ENCODE measurements at regions not wholly inside any gene's neighbourhood (a gene's known extent, or its start where the extent isn't known, plus 50 kb on each side); places are given as distances from the start of the nearest gene placed in this dataset.
"Not testable (repeated sequence)": the region's sequence is repeated elsewhere in the genome, so short reads cannot be mapped to it uniquely, and the experiment has no call there.

GRCh38 chr4:82124932-82125786 lies 248.6 kb downstream of the HNRNPD start:
- DNase-seq: no peak
- H3K4me3 Mint-ChIP-seq: no peak overlapping the region
- peaks cover 0 to 13% of the 10 kb centered on the region in 2 donors for H3K27me3 Mint-ChIP-seq
- no peaks in the 10 kb centered on the region for H3K9me3 ChIP-seq
- H3K4me1 ChIP-seq (ENCODE audit: control insufficient read depth in 1 of 2, extremely low read depth in 1 of 2, insufficient read depth in 2 of 2, low read length in 2 of 2): no peaks in the 10 kb centered on the region
- no peaks in the 10 kb centered on the region for H3K27me3 ChIP-seq (replicated peaks in 1 of 2; ENCODE audit: control insufficient read depth in 2 of 2, extremely low read depth in 1 of 2, insufficient read depth in 2 of 2, low read length in 1 of 2)
- no peaks in the 10 kb centered on the region for H3K36me3 Mint-ChIP-seq
- no peak for ATAC-seq (replicated peaks in 1 of 4)
- no peak overlapping the region for H3K27ac Mint-ChIP-seq
- no peaks in the 10 kb centered on the region for H3K9me3 Mint-ChIP-seq
- ChIA-PET CTCF (interaction anchor here (1.0 to 1.9 kb wide), 3 partner anchors 128 to 235 kb away, joined by 3 to 8 read pairs (median 7); no protein-coding TSS in a partner anchor), POLR2A (interaction anchor here in 1 of 2 donors (0.6 kb wide), 1 partner anchor 517 kb away, joined by 5 read pairs; no protein-coding TSS in a partner anchor)
- H3K27ac ChIP-seq (ENCODE audit: low read length): no peak overlapping the region
- H3K4me3 ChIP-seq (ENCODE audit: control insufficient read depth in 1 of 2, extremely low read depth in 1 of 2, low read length in 1 of 2): no peak overlapping the region
- peaks cover 0 to 10% (median 0%) of the 10 kb centered on the region in 3 donors for H3K4me1 Mint-ChIP-seq
- 35% methylated on average over 1 of the region's 7 CpGs for WGBS (ENCODE audit: insufficient coverage)
- H3K36me3 ChIP-seq (ENCODE audit: control insufficient read depth in 2 of 2, extremely low read depth in 1 of 2, insufficient read depth in 1 of 2, low read length in 1 of 2): no peaks in the 10 kb centered on the region

- peaks cover 0 to 11% of the 10 kb centered on the region in 2 donors for H3K27me3 Mint-ChIP-seq
- DNase-seq (no peak), ATAC-seq (replicated peaks in 1 of 4) (no peak)
- Histone ChIP-seq H3K36me3 (ENCODE audit: control insufficient read depth in 2 of 2, extremely low read depth in 1 of 2, insufficient read depth in 1 of 2, low read length in 1 of 2) (no peaks in the 10 kb centered on the region), H3K27me3 (replicated peaks in 1 of 2; ENCODE audit: control insufficient read depth in 2 of 2, extremely low read depth in 1 of 2, insufficient read depth in 2 of 2, low read length in 1 of 2) (no peaks in the 10 kb centered on the region), H3K27ac (ENCODE audit: low read length) (no peak overlapping the region), H3K4me1 (ENCODE audit: control insufficient read depth in 1 of 2, extremely low read depth in 1 of 2, insufficient read depth in 2 of 2, low read length in 2 of 2) (no peaks in the 10 kb centered on the region), H3K4me3 (ENCODE audit: control insufficient read depth in 1 of 2, extremely low read depth in 1 of 2, low read length in 1 of 2) (no peak overlapping the region), H3K9me3 (no peaks in the 10 kb centered on the region)
- H3K4me1 Mint-ChIP-seq: peaks cover 0 to 10% (median 0%) of the 10 kb centered on the region in 3 donors
- H3K36me3 Mint-ChIP-seq: no peaks in the 10 kb centered on the region
- ChIA-PET CTCF (interaction anchor here (0.6 to 1.9 kb wide), 5 partner anchors 128 to 236 kb away, joined by 3 to 8 read pairs (median 4); no protein-coding TSS in a partner anchor), POLR2A (no interaction called here)
- H3K4me3 Mint-ChIP-seq: no peak overlapping the region
- peak overlapping the region in 1 of 2 donors; percentile 33 for H3K27ac Mint-ChIP-seq
- no CpG with 5 or more reads among the region's 5 CpGs for WGBS (ENCODE audit: insufficient coverage)
- H3K9me3 Mint-ChIP-seq: no peaks in the 10 kb centered on the region
Observed at GRCh38 chr4:82124365-82124764, 249.4 kb downstream of the HNRNPD start.

GRCh38 chr4:82123934-82124333 lies 249.9 kb downstream of the HNRNPD start:
- Histone ChIP-seq H3K27me3 (replicated peaks in 1 of 2; ENCODE audit: control insufficient read depth in 2 of 2, extremely low read depth in 1 of 2, insufficient read depth in 2 of 2, low read length in 1 of 2) (no peaks in the 10 kb centered on the region), H3K9me3 (no peaks in the 10 kb centered on the region), H3K27ac (ENCODE audit: low read length) (no peak overlapping the region), H3K4me3 (ENCODE audit: control insufficient read depth in 1 of 2, extremely low read depth in 1 of 2, low read length in 1 of 2) (no peak overlapping the region), H3K36me3 (ENCODE audit: control insufficient read depth in 2 of 2, extremely low read depth in 1 of 2, insufficient read depth in 1 of 2, low read length in 1 of 2) (no peaks in the 10 kb centered on the region), H3K4me1 (ENCODE audit: control insufficient read depth in 1 of 2, extremely low read depth in 1 of 2, insufficient read depth in 2 of 2, low read length in 2 of 2) (no peaks in the 10 kb centered on the region)
- Mint-ChIP-seq H3K36me3 (no peaks in the 10 kb centered on the region), H3K4me3 (no peak overlapping the region), H3K27ac (peak overlapping the region in 1 of 2 donors; percentile 3), H3K9me3 (no peaks in the 10 kb centered on the region), H3K27me3 (peaks cover 0 to 6% of the 10 kb centered on the region in 2 donors), H3K4me1 (peaks cover 0 to 10% (median 0%) of the 10 kb centered on the region in 3 donors)
- ATAC-seq (replicated peaks in 1 of 4) (peak in 3 of 4 experiments; percentile 32 to 58 (median 36)), DNase-seq (peak in 25 of 35 experiments; percentile 1 to 44 (median 10))
- no CpG with 5 or more reads among the region's 3 CpGs for WGBS (ENCODE audit: insufficient coverage)
- CTCF ChIA-PET: interaction anchor here (0.6 to 1.9 kb wide), 6 partner anchors 22 to 236 kb away, joined by 3 to 8 read pairs (median 4); no protein-coding TSS in a partner anchor
- POLR2A ChIA-PET: no interaction called here

- not testable (repeated sequence) for H3K4me3 ChIP-seq (ENCODE audit: control insufficient read depth in 1 of 2, extremely low read depth in 1 of 2, low read length in 1 of 2); H3K4me1 ChIP-seq (ENCODE audit: control insufficient read depth in 1 of 2, extremely low read depth in 1 of 2, insufficient read depth in 2 of 2, low read length in 2 of 2); H3K9me3 Mint-ChIP-seq; H3K27me3 ChIP-seq (replicated peaks in 1 of 2; ENCODE audit: control insufficient read depth in 2 of 2, extremely low read depth in 1 of 2, insufficient read depth in 2 of 2, low read length in 1 of 2); H3K9me3 ChIP-seq; H3K36me3 Mint-ChIP-seq; H3K27ac ChIP-seq (ENCODE audit: low read length); H3K4me3 Mint-ChIP-seq; H3K36me3 ChIP-seq (ENCODE audit: control insufficient read depth in 2 of 2, extremely low read depth in 1 of 2, insufficient read depth in 1 of 2, low read length in 1 of 2); H3K27me3 Mint-ChIP-seq; H3K27ac Mint-ChIP-seq; H3K4me1 Mint-ChIP-seq; DNase-seq; ATAC-seq (replicated peaks in 1 of 4)
- no CpG with 5 or more reads among the region's 3 CpGs for WGBS (ENCODE audit: insufficient coverage)
- POLR2A ChIA-PET: interaction anchor here in 1 of 2 donors (0.6 kb wide), 1 partner anchor 221 kb away, joined by 4 read pairs; no protein-coding TSS in a partner anchor
- CTCF ChIA-PET: interaction anchor here in 1 of 2 donors (0.6 kb wide), 1 partner anchor 170 kb away, joined by 3 read pairs; no protein-coding TSS in a partner anchor
Observed at GRCh38 chr4:82115183-82115582, 258.6 kb downstream of the HNRNPD start.

GRCh38 chr4:82108506-82108905 lies 265.3 kb downstream of the HNRNPD start:
- Histone ChIP-seq H3K27ac (ENCODE audit: low read length) (no peak overlapping the region), H3K36me3 (ENCODE audit: control insufficient read depth in 2 of 2, extremely low read depth in 1 of 2, insufficient read depth in 1 of 2, low read length in 1 of 2) (no peaks in the 10 kb centered on the region), H3K9me3 (no peaks in the 10 kb centered on the region), H3K4me3 (ENCODE audit: control insufficient read depth in 1 of 2, extremely low read depth in 1 of 2, low read length in 1 of 2) (no peak overlapping the region), H3K4me1 (ENCODE audit: control insufficient read depth in 1 of 2, extremely low read depth in 1 of 2, insufficient read depth in 2 of 2, low read length in 2 of 2) (no peaks in the 10 kb centered on the region), H3K27me3 (replicated peaks in 1 of 2; ENCODE audit: control insufficient read depth in 2 of 2, extremely low read depth in 1 of 2, insufficient read depth in 2 of 2, low read length in 1 of 2) (no peaks in the 10 kb centered on the region)
- no peak for ATAC-seq (replicated peaks in 1 of 4)
- ChIA-PET CTCF (no interaction called here), POLR2A (no interaction called here)
- Mint-ChIP-seq H3K9me3 (peaks cover 0 to 5% (median 0%) of the 10 kb centered on the region in 3 donors), H3K4me1 (no peaks in the 10 kb centered on the region), H3K4me3 (no peak overlapping the region), H3K27ac (no peak overlapping the region), H3K36me3 (no peaks in the 10 kb centered on the region), H3K27me3 (peaks cover 0 to 11% of the 10 kb centered on the region in 2 donors)
- no CpG with 5 or more reads among the region's 2 CpGs for whole genome bisulfite sequencing (ENCODE audit: insufficient coverage)
- DNase-seq: no peak

GRCh38 chr4:82104578-82104977 lies 269.2 kb downstream of the HNRNPD start:
- Histone ChIP-seq H3K4me3 (ENCODE audit: control insufficient read depth in 1 of 2, extremely low read depth in 1 of 2, low read length in 1 of 2) (no peak overlapping the region), H3K27me3 (replicated peaks in 1 of 2; ENCODE audit: control insufficient read depth in 2 of 2, extremely low read depth in 1 of 2, insufficient read depth in 2 of 2, low read length in 1 of 2) (no peaks in the 10 kb centered on the region), H3K36me3 (ENCODE audit: control insufficient read depth in 2 of 2, extremely low read depth in 1 of 2, insufficient read depth in 1 of 2, low read length in 1 of 2) (no peaks in the 10 kb centered on the region), H3K4me1 (ENCODE audit: control insufficient read depth in 1 of 2, extremely low read depth in 1 of 2, insufficient read depth in 2 of 2, low read length in 2 of 2) (no peaks in the 10 kb centered on the region), H3K9me3 (no peaks in the 10 kb centered on the region), H3K27ac (ENCODE audit: low read length) (no peak overlapping the region)
- ChIA-PET CTCF (no interaction called here), POLR2A (no interaction called here)
- no peaks in the 10 kb centered on the region for H3K36me3 Mint-ChIP-seq
- no peaks in the 10 kb centered on the region for H3K4me1 Mint-ChIP-seq
- no peaks in the 10 kb centered on the region for H3K9me3 Mint-ChIP-seq
- no peak overlapping the region for H3K4me3 Mint-ChIP-seq
- H3K27me3 Mint-ChIP-seq: peaks cover 0 to 7% of the 10 kb centered on the region in 2 donors
- DNase-seq: no peak
- H3K27ac Mint-ChIP-seq: no peak overlapping the region
- no peak for ATAC-seq (replicated peaks in 1 of 4)
- no CpG with 5 or more reads among the region's 1 CpG for WGBS (ENCODE audit: insufficient coverage)

Data from T-cell (primary cell).